Naive thymus-derived CD8-positive, alpha-beta T cell (primary cell): ENCODE measurements at regions not wholly inside any gene's neighbourhood (a gene's known extent, or its start where the extent isn't known, plus 50 kb on each side); places are given as distances from the start of the nearest gene placed in this dataset.
A peak's percentile ranks its signal among the peaks of the same experiment; 100 is the strongest.

Source experiments
- ATAC-seq, 2 donors: fragments of 150-1000 bp; cut with Tn5 transposase in 1 of 2; sonication (Bioruptor Pico), chemical (Tn5 transposase) in 1 of 2; 1 replicate in 1 of 2; 2 replicates in 1 of 2; pipeline ENCODE4 v1.10.0; 2021; ENCODE audit warnings: mild to moderate bottlenecking in 2 of 2, moderate library complexity in 2 of 2
- POLR2A ChIA-PET: fragments of 350-600 bp; sonication (Branson Sonifier 250); formaldehyde crosslinking; loops from one replicate; lab custom pipeline; 2021; ENCODE audit warnings: antibody characterized with exemption; lab: Charles Lee
- DNase-seq, 10 donors: peaks; one replicate each; pipeline versions ENCODE4 v3.0.0 to v3.0.0-alpha.2; 2020 to 2022
- H3K27ac Mint-ChIP-seq, 10 donors: one replicate each; pipeline ENCODE4 v1.8.0; 2020 to 2022; ENCODE audit warnings: mild to moderate bottlenecking in 10 of 10, mixed read lengths in 10 of 10, moderate library complexity in 4 of 10, inconsistent platforms in 1 of 10
- H3K27me3 Mint-ChIP-seq, 5 donors: one replicate each; pipeline ENCODE4 v1.8.0; 2021 to 2022; ENCODE audit warnings: mixed read lengths in 5 of 5
- H3K36me3 Mint-ChIP-seq, 3 donors: one replicate each; pipeline ENCODE4 v1.8.0; 2020 to 2022; ENCODE audit warnings: mixed read lengths in 3 of 3, mild to moderate bottlenecking in 2 of 3, inconsistent platforms in 1 of 3
- H3K4me1 Mint-ChIP-seq, 4 donors: one replicate each; pipeline ENCODE4 v1.8.0; 2021 to 2022; ENCODE audit warnings: mixed read lengths in 4 of 4
- H3K4me3 Mint-ChIP-seq, 10 donors: one replicate each; pipeline ENCODE4 v1.8.0; 2020 to 2022; ENCODE audit warnings: mild to moderate bottlenecking in 10 of 10, mixed read lengths in 10 of 10, moderate library complexity in 6 of 10, inconsistent platforms in 1 of 10
- H3K9me3 Mint-ChIP-seq, 9 donors: one replicate each; pipeline ENCODE4 v1.8.0; 2020 to 2022; ENCODE audit warnings: mixed read lengths in 9 of 9, mild to moderate bottlenecking in 3 of 9, inconsistent platforms in 1 of 9, moderate library complexity in 1 of 9

DNA sequence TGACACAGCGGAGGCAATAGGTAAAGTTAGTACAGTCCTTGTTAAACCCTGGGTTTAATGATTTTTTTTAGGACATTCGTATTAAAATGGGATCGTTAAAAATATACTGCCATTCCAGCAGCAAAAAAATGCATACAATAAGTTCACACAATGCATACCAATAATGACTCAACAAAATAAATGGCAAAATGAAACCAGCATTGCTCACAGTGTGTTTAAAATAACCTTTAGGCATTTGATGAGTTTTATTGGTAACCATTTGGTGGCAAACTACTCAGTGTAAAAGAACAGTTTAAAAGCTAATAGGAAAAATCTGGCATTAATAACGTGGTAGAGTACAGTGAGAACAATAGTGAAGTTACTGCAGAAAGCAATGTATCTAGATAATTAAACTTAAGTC lies 539.0 kb upstream of the PIK3C3 start:
- DNase-seq (no peak), ATAC-seq (no peak)
- no peaks in the 10 kb centered on the region for H3K27me3 Mint-ChIP-seq
- no peaks in the 10 kb centered on the region for H3K4me1 Mint-ChIP-seq
- H3K9me3 Mint-ChIP-seq, result peaks cover 2 to 19% (median 8%) of the 10 kb centered on the region in 9 donors
- peak overlapping the region in 1 of 10 donors; percentile 40 for H3K27ac Mint-ChIP-seq
- H3K4me3 Mint-ChIP-seq, result no peak overlapping the region
- no peaks in the 10 kb centered on the region for H3K36me3 Mint-ChIP-seq
- POLR2A ChIA-PET, result no interaction called here

- POLR2A ChIA-PET, result no interaction called here
- H3K36me3 Mint-ChIP-seq, result no peaks in the 10 kb centered on the region
- peaks cover 0 to 3% (median 0%) of the 10 kb centered on the region in 5 donors for H3K27me3 Mint-ChIP-seq
- ATAC-seq (no peak), DNase-seq (no peak)
- H3K4me1 Mint-ChIP-seq, result no peaks in the 10 kb centered on the region
- no peak overlapping the region for H3K27ac Mint-ChIP-seq
- H3K9me3 Mint-ChIP-seq, result peaks cover 0 to 27% (median 10%) of the 10 kb centered on the region in 9 donors
- H3K4me3 Mint-ChIP-seq, result no peak overlapping the region
Measured at GRCh38 chr18:41410006-41410405, 545.0 kb upstream of the PIK3C3 start.

GRCh38 chr18:41406834-41407233 lies 548.2 kb upstream of the PIK3C3 start:
- peaks cover 2 to 19% (median 3%) of the 10 kb centered on the region in 9 donors for H3K9me3 Mint-ChIP-seq
- H3K27me3 Mint-ChIP-seq, result peaks cover 0 to 3% (median 0%) of the 10 kb centered on the region in 5 donors
- no peak overlapping the region for H3K4me3 Mint-ChIP-seq
- POLR2A ChIA-PET, result no interaction called here
- ATAC-seq (no peak), DNase-seq (no peak)
- no peaks in the 10 kb centered on the region for H3K36me3 Mint-ChIP-seq
- no peak overlapping the region for H3K27ac Mint-ChIP-seq
- H3K4me1 Mint-ChIP-seq, result no peaks in the 10 kb centered on the region

DNA sequence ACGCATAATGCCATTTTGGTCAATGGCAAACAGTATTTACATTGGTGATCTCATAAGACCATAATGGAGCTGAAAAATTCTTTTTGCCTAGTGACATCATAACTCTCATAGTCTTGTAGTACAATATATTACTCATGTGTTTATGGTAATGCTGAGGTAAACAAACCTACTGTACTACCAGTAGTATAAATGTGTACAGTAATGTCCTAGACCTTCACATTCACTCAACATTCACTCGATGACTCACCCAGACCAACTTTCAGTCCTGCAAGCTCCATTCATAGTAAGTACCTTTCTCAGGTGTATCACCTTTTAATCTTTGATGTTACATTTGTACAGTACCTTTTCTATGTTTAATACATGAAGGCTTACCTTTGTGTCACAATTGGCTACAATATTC lies 558.2 kb upstream of the PIK3C3 start:
- no peaks in the 10 kb centered on the region for H3K36me3 Mint-ChIP-seq
- ATAC-seq (no peak), DNase-seq (no peak)
- no peak overlapping the region for H3K4me3 Mint-ChIP-seq
- peaks cover 0 to 17% (median 3%) of the 10 kb centered on the region in 9 donors for H3K9me3 Mint-ChIP-seq
- H3K27me3 Mint-ChIP-seq, result no peaks in the 10 kb centered on the region
- POLR2A ChIA-PET, result no interaction called here
- H3K4me1 Mint-ChIP-seq, result no peaks in the 10 kb centered on the region
- no peak overlapping the region for H3K27ac Mint-ChIP-seq

DNA sequence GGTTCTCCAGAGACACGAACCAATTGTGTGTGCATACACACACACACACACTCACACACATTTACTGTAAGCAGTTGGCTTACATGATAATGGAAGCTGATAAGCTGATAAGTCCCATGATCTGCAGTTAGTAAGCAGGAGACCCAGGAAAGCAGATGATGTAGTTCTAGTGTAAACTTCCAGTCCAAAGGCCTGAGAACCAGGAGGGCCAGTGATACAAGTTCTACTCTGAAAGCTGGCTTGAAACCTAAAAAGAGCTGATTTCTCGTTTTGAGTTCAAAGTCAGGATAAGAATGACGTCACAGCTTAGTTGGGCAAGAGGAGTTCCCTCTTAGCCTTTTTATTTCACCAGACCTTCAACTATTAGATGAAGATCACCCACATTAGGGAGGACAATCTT lies 558.8 kb upstream of the PIK3C3 start:
- Mint-ChIP-seq H3K4me3 (no peak overlapping the region), H3K4me1 (no peaks in the 10 kb centered on the region), H3K27ac (no peak overlapping the region), H3K27me3 (no peaks in the 10 kb centered on the region), H3K36me3 (no peaks in the 10 kb centered on the region), H3K9me3 (peaks cover 0 to 17% (median 3%) of the 10 kb centered on the region in 9 donors)
- no peak for ATAC-seq
- DNase-seq, result no peak
- POLR2A ChIA-PET, result no interaction called here

- POLR2A ChIA-PET, result no interaction called here
- no peaks in the 10 kb centered on the region for H3K27me3 Mint-ChIP-seq
- ATAC-seq, result no peak
- H3K36me3 Mint-ChIP-seq, result no peaks in the 10 kb centered on the region
- no peaks in the 10 kb centered on the region for H3K4me1 Mint-ChIP-seq
- H3K27ac Mint-ChIP-seq, result no peak overlapping the region
- peaks cover 0 to 17% (median 3%) of the 10 kb centered on the region in 9 donors for H3K9me3 Mint-ChIP-seq
- no peak overlapping the region for H3K4me3 Mint-ChIP-seq
- no peak for DNase-seq
Measured at GRCh38 chr18:41395695-41396094, 559.3 kb upstream of the PIK3C3 start.

DNA sequence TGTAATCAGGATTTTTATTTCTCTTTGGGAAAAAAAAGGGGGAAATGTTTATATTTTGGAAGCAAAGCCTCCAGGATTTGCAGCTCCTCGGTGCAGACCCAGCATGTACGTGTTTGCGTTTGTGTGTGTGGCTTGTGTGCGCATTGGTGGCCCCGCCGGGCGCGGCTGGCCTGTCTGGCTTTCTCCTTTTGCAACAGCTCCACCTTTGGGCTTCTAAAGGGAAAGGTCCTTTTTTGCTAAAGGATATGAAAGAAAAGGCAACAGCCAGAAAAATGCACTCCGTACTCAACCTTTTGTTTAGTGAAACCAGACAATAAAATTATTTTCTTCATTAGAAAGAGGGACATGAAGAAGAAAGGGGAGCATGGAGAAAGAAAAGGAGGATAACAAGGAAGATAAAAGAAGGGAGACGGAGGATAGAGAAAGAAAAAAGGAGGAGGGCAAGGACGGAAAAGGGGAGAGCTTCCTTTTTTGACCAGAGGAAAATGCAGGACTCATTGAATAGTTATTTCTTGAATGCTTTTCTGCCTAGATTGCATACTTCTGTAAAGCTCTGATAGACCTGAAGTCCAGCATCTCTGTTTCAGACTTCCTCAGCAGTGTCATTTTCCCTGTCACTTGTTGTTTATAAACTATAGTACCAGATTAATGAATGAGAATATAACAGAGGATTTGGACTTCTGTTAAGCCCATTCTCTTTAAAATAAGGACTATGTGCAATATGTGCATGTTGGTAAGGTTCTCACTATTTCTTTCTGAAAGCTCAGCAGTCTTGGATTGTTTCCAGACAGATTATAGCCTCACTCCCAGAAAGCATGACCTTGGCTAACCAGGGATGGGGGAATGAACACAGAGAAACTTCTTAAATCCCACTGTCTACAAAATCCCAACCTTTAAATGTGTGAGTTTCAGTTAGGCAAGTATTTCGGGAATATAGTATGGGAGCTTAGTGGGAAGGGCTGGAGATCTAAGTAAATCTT lies 563.1 kb upstream of the PIK3C3 start:
- Mint-ChIP-seq H3K4me3 (no peak overlapping the region), H3K27ac (no peak overlapping the region), H3K27me3 (no peaks in the 10 kb centered on the region), H3K9me3 (peaks cover 0 to 15% (median 0%) of the 10 kb centered on the region in 9 donors), H3K4me1 (no peaks in the 10 kb centered on the region), H3K36me3 (no peaks in the 10 kb centered on the region)
- no peak for DNase-seq
- no peak for ATAC-seq
- POLR2A ChIA-PET, result no interaction called here

DNA sequence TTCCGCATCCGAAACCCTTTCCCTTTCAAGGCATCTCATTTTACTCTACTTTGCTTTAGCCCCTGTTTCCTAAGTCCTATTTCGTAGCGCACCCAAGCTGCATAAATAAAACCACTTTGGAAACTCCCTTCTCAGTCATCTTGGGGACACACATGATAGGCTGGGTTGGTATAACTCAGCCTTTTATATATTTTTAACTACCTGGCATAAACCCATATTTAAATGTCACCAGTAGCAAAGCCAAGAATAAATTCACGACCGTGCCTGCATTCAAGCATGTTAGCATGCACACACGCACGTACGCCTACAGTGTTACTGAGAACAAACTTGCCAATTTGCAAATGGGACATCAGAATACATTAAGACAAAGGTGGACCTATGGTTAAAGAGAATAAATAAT lies 564.7 kb upstream of the PIK3C3 start:
- POLR2A ChIA-PET, result no interaction called here
- H3K36me3 Mint-ChIP-seq, result no peaks in the 10 kb centered on the region
- H3K27me3 Mint-ChIP-seq, result no peaks in the 10 kb centered on the region
- ATAC-seq, result no peak
- peaks cover 0 to 14% (median 3%) of the 10 kb centered on the region in 9 donors for H3K9me3 Mint-ChIP-seq
- no peak for DNase-seq
- no peaks in the 10 kb centered on the region for H3K4me1 Mint-ChIP-seq
- H3K27ac Mint-ChIP-seq, result no peak overlapping the region
- H3K4me3 Mint-ChIP-seq, result no peak overlapping the region

GRCh38 chr18:41378598-41378997 lies 576.4 kb upstream of the PIK3C3 start:
- ATAC-seq (no peak), DNase-seq (no peak)
- no peak overlapping the region for H3K4me3 Mint-ChIP-seq
- POLR2A ChIA-PET, result no interaction called here
- H3K9me3 Mint-ChIP-seq, result peaks cover 0 to 19% (median 6%) of the 10 kb centered on the region in 9 donors
- no peaks in the 10 kb centered on the region for H3K27me3 Mint-ChIP-seq
- no peaks in the 10 kb centered on the region for H3K36me3 Mint-ChIP-seq
- H3K27ac Mint-ChIP-seq, result no peak overlapping the region
- H3K4me1 Mint-ChIP-seq, result no peaks in the 10 kb centered on the region

- POLR2A ChIA-PET, result no interaction called here
- no peaks in the 10 kb centered on the region for H3K36me3 Mint-ChIP-seq
- H3K9me3 Mint-ChIP-seq, result peaks cover 0 to 11% (median 3%) of the 10 kb centered on the region in 9 donors
- no peaks in the 10 kb centered on the region for H3K27me3 Mint-ChIP-seq
- no peak overlapping the region for H3K27ac Mint-ChIP-seq
- no peak overlapping the region for H3K4me3 Mint-ChIP-seq
- H3K4me1 Mint-ChIP-seq, result no peaks in the 10 kb centered on the region
- no peak for ATAC-seq
- DNase-seq, result no peak
Measured at GRCh38 chr18:41373612-41374011, 581.4 kb upstream of the PIK3C3 start.

DNA sequence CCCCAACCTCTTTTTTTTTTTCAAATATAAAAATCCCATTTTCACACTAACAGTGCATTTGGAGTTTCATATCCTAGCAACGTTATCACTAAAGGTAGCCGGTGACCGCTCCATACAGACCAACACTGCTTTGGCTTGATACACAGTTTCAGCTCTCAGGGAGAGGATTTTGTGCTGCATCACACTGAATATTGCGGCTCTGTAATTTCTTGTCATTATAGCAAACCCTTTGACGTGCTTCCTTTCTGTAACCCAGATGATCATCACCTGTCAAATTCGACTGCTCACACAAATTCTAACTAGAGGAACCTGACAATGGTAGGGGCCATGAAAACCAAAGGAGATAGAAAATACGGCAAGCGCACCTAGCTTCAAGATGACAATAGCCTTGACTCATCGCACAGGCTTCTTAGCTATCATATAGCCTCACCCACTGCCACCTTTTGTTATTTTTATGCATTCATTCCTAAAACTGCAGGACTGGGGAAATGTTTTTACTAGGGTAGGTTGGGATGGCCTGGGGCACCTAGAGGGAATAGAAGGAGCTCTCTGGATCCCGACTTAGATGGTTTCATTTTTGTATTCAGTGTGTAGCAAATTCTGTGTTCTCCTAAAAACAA lies 582.9 kb upstream of the PIK3C3 start:
- Mint-ChIP-seq H3K27me3 (no peaks in the 10 kb centered on the region), H3K36me3 (no peaks in the 10 kb centered on the region), H3K27ac (no peak overlapping the region), H3K9me3 (peaks cover 0 to 11% (median 3%) of the 10 kb centered on the region in 9 donors), H3K4me1 (no peaks in the 10 kb centered on the region), H3K4me3 (no peak overlapping the region)
- POLR2A ChIA-PET, result no interaction called here
- ATAC-seq, result no peak
- DNase-seq, result no peak

DNA sequence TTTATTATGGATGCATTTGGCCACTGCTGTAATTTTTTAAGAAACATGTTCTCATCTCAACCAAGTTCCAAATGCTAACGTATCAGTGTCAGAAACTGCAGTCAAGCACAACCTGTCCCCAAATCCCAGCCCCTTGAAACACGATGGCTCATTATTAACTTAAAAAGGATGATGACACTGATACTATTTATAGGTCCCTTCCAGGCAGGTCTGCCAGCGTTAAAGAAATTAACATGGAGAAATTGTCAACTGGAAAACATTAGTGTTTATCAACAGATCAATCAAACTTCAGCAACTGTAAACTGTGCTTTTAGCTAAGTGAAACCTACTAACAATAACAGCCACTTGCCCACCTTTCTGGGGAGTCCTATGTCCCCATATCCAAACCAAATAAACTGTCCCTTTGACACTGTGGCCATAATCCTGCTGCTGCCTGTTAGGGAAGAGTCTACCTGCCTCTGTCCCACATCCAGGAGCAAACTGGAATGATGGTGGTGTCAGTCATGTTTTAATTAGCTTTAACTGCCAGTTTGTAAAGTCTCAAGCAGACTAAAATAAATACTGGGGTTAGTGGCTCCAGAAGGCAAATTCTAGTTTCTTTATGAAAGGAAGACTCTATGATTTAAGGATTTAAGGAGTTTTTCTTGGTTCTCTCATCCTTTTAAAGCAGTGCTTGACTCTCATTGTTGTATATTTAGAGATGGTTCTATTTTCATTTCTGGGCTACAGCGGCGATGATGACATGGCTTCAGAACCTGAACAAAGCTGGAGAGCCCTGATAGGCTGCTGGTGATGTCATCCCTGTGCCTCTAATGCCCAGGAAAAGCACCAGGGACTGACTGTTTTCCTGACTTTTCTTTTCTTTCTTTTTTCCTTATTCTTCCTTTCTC lies 583.6 kb upstream of the PIK3C3 start:
- POLR2A ChIA-PET, result no interaction called here
- no peaks in the 10 kb centered on the region for H3K27me3 Mint-ChIP-seq

More for the DNA sequence above, 583.6 kb upstream of the PIK3C3 start:
- Mint-ChIP-seq H3K4me3 (no peak overlapping the region), H3K9me3 (peaks cover 0 to 10% (median 3%) of the 10 kb centered on the region in 9 donors), H3K36me3 (no peaks in the 10 kb centered on the region), H3K27ac (no peak overlapping the region), H3K4me1 (no peaks in the 10 kb centered on the region)
- DNase-seq, result no peak
- ATAC-seq, result no peak
